HepG2 (cell line): ENCODE measurements at regions not wholly inside any gene's neighbourhood (a gene's known extent, or its start where the extent isn't known, plus 50 kb on each side); places are given as distances from the start of the nearest gene placed in this dataset.
A peak's percentile ranks its signal among the peaks of the same experiment; 100 is the strongest.

Experiments
- ATAC-seq: fragments of 200-7000 bp; cut with Tn5 transposase; 3 replicates; pipeline ENCODE4 v1.9.1; 2020; ENCODE audit warnings: mild to moderate bottlenecking, moderate library complexity
- BruUV-seq: library from RNA; stranded (reverse); fragments of 400-500 nt; replicated peaks from 2 replicates; lab custom pipeline; 2021; lab: Mats Ljungman, UMichigan
- CTCF ChIA-PET: fragments of 300-600 bp; formaldehyde crosslinking; extraction: SDS; loops from one replicate; lab custom pipeline; 2021; ENCODE audit warnings: low total read pairs, inconsistent platforms, low intra/inter-chr PET ratio; lab: Yijun Ruan, JAX
- POLR2A ChIA-PET: fragments of 350-600 bp; sonication (Branson Sonifier 250); formaldehyde crosslinking; loops from one replicate; lab custom pipeline; 2020; ENCODE audit warnings: antibody characterized with exemption, inconsistent platforms; lab: Yijun Ruan, JAX
- DNase-seq: peaks from one replicate; pipeline ENCODE4 v3.0.0-alpha.2; 2015; ENCODE audit warnings: low spot score
- FAIRE-seq: peaks from 3 replicates; lab custom pipeline; 2011; peaks lifted over from hg19 to GRCh38; lab: Jason Lieb, UNC
- H2AFZ ChIP-seq: one replicate; pipeline ENCODE4 v1.6.1; 2011; ENCODE audit warnings: low read length, inconsistent platforms
- H3K27ac ChIP-seq: fragments of 300-600 bp; 3 replicates; pipeline ENCODE4 v1.8.0; 2011; ENCODE audit warnings: mixed run types, mild to moderate bottlenecking, mixed read lengths, low read length, inconsistent platforms; ENCODE audit not compliant: insufficient read depth; ENCODE audit errors: extremely low read length
- H3K27me3 ChIP-seq, 2 experiments: fragments of 200-600 bp in 1 of 2; 2 replicates in 1 of 2; 3 replicates in 1 of 2; pipeline versions ENCODE4 v1.6.0 to v1.8.0; 2011; ENCODE audit warnings: low read length in 2 of 2, mild to moderate bottlenecking in 2 of 2, moderate library complexity in 2 of 2, inconsistent platforms in 1 of 2; ENCODE audit not compliant: insufficient read depth in 2 of 2, control insufficient read depth in 1 of 2
- H3K36me3 ChIP-seq, 2 experiments: fragments of 200-600 bp in 1 of 2; replicated peaks in 1 of 2; 2 replicates in 1 of 2; 3 replicates in 1 of 2; pipeline versions ENCODE4 v1.5.1 to v1.8.0; 2011; ENCODE audit warnings: low read length in 2 of 2, inconsistent platforms in 1 of 2; ENCODE audit not compliant: insufficient read depth in 2 of 2, control insufficient read depth in 1 of 2
- H3K4me1 ChIP-seq: 2 replicates; pipeline ENCODE4 v1.5.1; 2012; ENCODE audit warnings: low read length, inconsistent platforms; ENCODE audit not compliant: insufficient read depth
- H3K4me2 ChIP-seq: 2 replicates; pipeline ENCODE4 v1.6.0; 2011; ENCODE audit warnings: low read depth, low read length, inconsistent platforms
- H3K4me3 ChIP-seq, 3 experiments: fragments of 200-600 bp in 1 of 3; sonication (generic), shearing (Covaris generic) in 1 of 3; replicated peaks in 1 of 3; 2 replicates each; pipeline ENCODE4 v1.5.1; 2011 to 2016; ENCODE audit warnings: low read length in 3 of 3, inconsistent platforms in 2 of 3, low read depth in 2 of 3, mild to moderate bottlenecking in 2 of 3, control low read depth in 1 of 3, mixed read lengths in 1 of 3; ENCODE audit not compliant: insufficient read depth in 1 of 3
- H3K79me2 ChIP-seq: one replicate; pipeline ENCODE4 v1.6.1; 2011; ENCODE audit warnings: low read length, inconsistent platforms; ENCODE audit not compliant: insufficient read depth
- H3K9ac ChIP-seq: 2 replicates; pipeline ENCODE4 v1.6.0; 2011; ENCODE audit warnings: mild to moderate bottlenecking, low read depth, low read length, inconsistent platforms; ENCODE audit not compliant: insufficient read depth
- H3K9me3 ChIP-seq: 2 replicates; pipeline ENCODE4 v1.5.1; 2012; ENCODE audit warnings: mild to moderate bottlenecking, low read length
- H4K20me1 ChIP-seq: 2 replicates; pipeline ENCODE4 v1.6.0; 2011; ENCODE audit warnings: inconsistent platforms, mild to moderate bottlenecking, low read length, moderate library complexity; ENCODE audit not compliant: insufficient read depth
- BCL6 ChIP-seq: IDR thresholded peaks from 2 replicates; pipeline ENCODE4 v1.6.1; 2016; ENCODE audit warnings: missing genetic modification reagents, missing compliant biosample characterization
- CBX2 ChIP-seq, 2 experiments: fragments of 200-600 bp in 1 of 2; sonication (generic); formaldehyde crosslinking in 1 of 2; IDR thresholded peaks; 2 replicates each; pipeline versions ENCODE4 v1.7.0 to v1.8.1; 2018 to 2022; ENCODE audit warnings: low read depth in 2 of 2, low read length in 1 of 2, mild to moderate bottlenecking in 1 of 2, missing genetic modification reagents in 1 of 2
- CHD2 ChIP-seq: IDR thresholded peaks from 2 replicates; pipeline ENCODE4 v1.6.1; 2011; ENCODE audit warnings: low read depth, low read length, improper control_type of control experiment
- ELF4 ChIP-seq: sonication (generic); formaldehyde crosslinking; IDR thresholded peaks from 2 replicates; pipeline ENCODE4 v1.5.0; 2020; ENCODE audit warnings: missing genetic modification reagents, mild to moderate bottlenecking, moderate library complexity, borderline replicate concordance
- HDAC2 ChIP-seq: sonication (generic); formaldehyde crosslinking; IDR thresholded peaks from 2 replicates; pipeline ENCODE4 v1.4.0; 2020; ENCODE audit warnings: missing genetic modification reagents
- MIXL1 ChIP-seq: IDR thresholded peaks from 2 replicates; pipeline ENCODE4 v1.6.1; 2016
- RAD21 ChIP-seq: fragments of 450-650 bp; formaldehyde crosslinking; IDR thresholded peaks from 2 replicates; pipeline ENCODE4 v1.5.0; 2020; ENCODE audit warnings: mild to moderate bottlenecking
- SRSF1 ChIP-seq: fragments of 200-400 bp; formaldehyde crosslinking; optimal IDR thresholded peaks from 2 replicates; pipeline ENCODE3; 2017; ENCODE audit warnings: mild to moderate bottlenecking, low read depth, low read length, moderate library complexity
- STAG1 ChIP-seq: sonication (generic); formaldehyde crosslinking; IDR thresholded peaks from 2 replicates; pipeline ENCODE4 v1.4.0; 2020; ENCODE audit warnings: missing genetic modification reagents
- ZFP36L2 ChIP-seq: sonication (generic); formaldehyde crosslinking; IDR thresholded peaks from 2 replicates; pipeline ENCODE4 v1.4.0; 2020; ENCODE audit warnings: missing genetic modification reagents
- ZNF292 ChIP-seq: sonication (generic); formaldehyde crosslinking; IDR thresholded peaks from 2 replicates; pipeline ENCODE4 v1.8.1; 2022; ENCODE audit warnings: mild to moderate bottlenecking, low read depth, missing genetic modification reagents, borderline replicate concordance
- ZNF337 ChIP-seq: sonication (generic); formaldehyde crosslinking; IDR thresholded peaks from 2 replicates; pipeline ENCODE4 v1.5.1; 2020; ENCODE audit warnings: missing genetic modification reagents, low read depth, mild to moderate bottlenecking, borderline replicate concordance
- ZNF580 ChIP-seq: IDR thresholded peaks from 2 replicates; pipeline ENCODE4 v1.6.1; 2016; ENCODE audit warnings: low read depth, borderline replicate concordance
- ZNF75D ChIP-seq: sonication (generic); formaldehyde crosslinking; IDR thresholded peaks from 2 replicates; pipeline ENCODE4 v1.8.1; 2023; ENCODE audit warnings: missing genetic modification reagents, mild to moderate bottlenecking, borderline replicate concordance
- WGBS: methylation state at CpG from one replicate; pipeline ENCODE4 v1.1.6; 2017; ENCODE audit warnings: low lambda C conversion rate; 5-methylcytosine and 5-hydroxymethylcytosine counted together
- in situ Hi-C: cut with HindIII; loops from 2 replicates; pipeline ENCODE4 v1.10.0; 2017; ENCODE audit warnings: low pct_unique_long_range_greater_than_20kb; ENCODE audit not compliant: extremely low pct_ligation_motif_present
- intact Hi-C: fragments of 100-400 bp; cut with micrococcal nuclease; formaldehyde crosslinking; loops from one replicate; pipeline ENCODE4 v1.10.0; 2022; ENCODE audit not compliant: unreplicated experiment
- TF ChIP-seq, protein P1 (sequence below): sonication (generic); formaldehyde crosslinking; IDR thresholded peaks from 2 replicates; pipeline ENCODE4 v1.5.1; 2020; ENCODE audit warnings: missing genetic modification reagents, mild to moderate bottlenecking, borderline replicate concordance
- TF ChIP-seq, protein P2 (sequence below): sonication (generic); formaldehyde crosslinking; IDR thresholded peaks from 2 replicates; pipeline ENCODE4 v1.8.1; 2022; ENCODE audit warnings: mild to moderate bottlenecking, missing genetic modification reagents

- TF ChIP-seq ZNF75D, result no peak
- no peak for TF ChIP-seq MIXL1
- TF ChIP-seq ZNF337, result no peak
- TF ChIP-seq, protein P1, sequence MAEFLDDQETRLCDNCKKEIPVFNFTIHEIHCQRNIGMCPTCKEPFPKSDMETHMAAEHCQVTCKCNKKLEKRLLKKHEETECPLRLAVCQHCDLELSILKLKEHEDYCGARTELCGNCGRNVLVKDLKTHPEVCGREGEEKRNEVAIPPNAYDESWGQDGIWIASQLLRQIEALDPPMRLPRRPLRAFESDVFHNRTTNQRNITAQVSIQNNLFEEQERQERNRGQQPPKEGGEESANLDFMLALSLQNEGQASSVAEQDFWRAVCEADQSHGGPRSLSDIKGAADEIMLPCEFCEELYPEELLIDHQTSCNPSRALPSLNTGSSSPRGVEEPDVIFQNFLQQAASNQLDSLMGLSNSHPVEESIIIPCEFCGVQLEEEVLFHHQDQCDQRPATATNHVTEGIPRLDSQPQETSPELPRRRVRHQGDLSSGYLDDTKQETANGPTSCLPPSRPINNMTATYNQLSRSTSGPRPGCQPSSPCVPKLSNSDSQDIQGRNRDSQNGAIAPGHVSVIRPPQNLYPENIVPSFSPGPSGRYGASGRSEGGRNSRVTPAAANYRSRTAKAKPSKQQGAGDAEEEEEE (CRISPR knock-in tag), result no peak
- TF ChIP-seq SRSF1, result no peak
- TF ChIP-seq STAG1 (CRISPR knock-in tag), result peak; percentile 84
- TF ChIP-seq ELF4 (CRISPR knock-in tag), result no peak
- TF ChIP-seq RAD21, result no peak
- no peak for TF ChIP-seq HDAC2 (CRISPR knock-in tag)
- TF ChIP-seq ZNF292 (CRISPR knock-in tag), result no peak
- TF ChIP-seq ZFP36L2 (CRISPR knock-in tag), result no peak
- no peak for TF ChIP-seq CHD2
- TF ChIP-seq, protein P2, sequence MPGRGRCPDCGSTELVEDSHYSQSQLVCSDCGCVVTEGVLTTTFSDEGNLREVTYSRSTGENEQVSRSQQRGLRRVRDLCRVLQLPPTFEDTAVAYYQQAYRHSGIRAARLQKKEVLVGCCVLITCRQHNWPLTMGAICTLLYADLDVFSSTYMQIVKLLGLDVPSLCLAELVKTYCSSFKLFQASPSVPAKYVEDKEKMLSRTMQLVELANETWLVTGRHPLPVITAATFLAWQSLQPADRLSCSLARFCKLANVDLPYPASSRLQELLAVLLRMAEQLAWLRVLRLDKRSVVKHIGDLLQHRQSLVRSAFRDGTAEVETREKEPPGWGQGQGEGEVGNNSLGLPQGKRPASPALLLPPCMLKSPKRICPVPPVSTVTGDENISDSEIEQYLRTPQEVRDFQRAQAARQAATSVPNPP (CRISPR knock-in tag), result no peak
Observed at GRCh38 chr5:74035521-74035937, 409.5 kb downstream of the ARHGEF28 start (continued).

DNA sequence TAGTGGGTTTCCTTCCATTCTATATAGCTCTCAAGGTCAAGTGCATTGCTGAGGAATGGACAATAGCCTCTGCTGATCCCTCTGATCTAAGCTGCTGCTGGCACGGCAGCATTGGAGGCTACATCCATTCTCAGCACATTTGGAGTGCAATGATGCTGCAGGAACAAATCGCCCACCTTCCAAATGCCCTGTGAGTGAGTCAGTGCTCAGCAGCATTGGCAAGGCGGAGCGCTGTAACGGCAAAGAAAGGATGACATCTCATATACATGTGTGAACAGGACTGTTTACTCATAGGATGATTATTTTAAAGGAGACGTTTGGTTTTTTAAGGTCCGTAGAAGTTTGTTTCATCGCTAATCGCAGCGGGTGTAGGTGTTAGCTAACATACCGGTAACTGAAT, 408.7 kb downstream of the ARHGEF28 start:
- DNase-seq, result no peak
- in situ Hi-C loops (no loop called here), intact Hi-C loops (loop anchor here (1.0 kb wide), 1 partner anchor 614 kb away; no protein-coding TSS in a partner anchor)
- no peaks in the 10 kb centered on the region for H3K36me3 ChIP-seq
- no peak for ATAC-seq
- no peak overlapping the region for H3K4me2 ChIP-seq
- peaks cover 0 to 3% of the 10 kb centered on the region in 2 experiments; a peak in 2 of 5 replicates for H3K27me3 ChIP-seq
- POLR2A ChIA-PET, result interaction anchor here (1.3 kb wide), 1 partner anchor 606 kb away, joined by 3 read pairs; no protein-coding TSS in a partner anchor
- H2AFZ ChIP-seq, result no peak overlapping the region
- no peaks in the 10 kb centered on the region for H3K9me3 ChIP-seq
- H3K9ac ChIP-seq, result no peak overlapping the region
- no peaks in the 10 kb centered on the region for H3K79me2 ChIP-seq
- no peaks in the 10 kb centered on the region for H4K20me1 ChIP-seq
- TF ChIP-seq BCL6 (CRISPR knock-in tag) (no peak), CBX2 (IDR thresholded peaks at IDR 0.05; ENCODE audit: low read depth, low read length) (no peak), CBX2 (CRISPR knock-in tag; IDR thresholded peaks at IDR 0.05; ENCODE audit: low read depth) (no peak), ZNF580 (CRISPR knock-in tag) (no peak)
- no peak overlapping the region for H3K4me3 ChIP-seq
- CTCF ChIA-PET, result interaction anchor here (1.2 kb wide), 1 partner anchor 614 kb away, joined by 3 read pairs; no protein-coding TSS in a partner anchor
- no peak for FAIRE-seq
- peaks cover 6% of the 10 kb centered on the region; the same call in 1 of the 2 replicates for H3K4me1 ChIP-seq
- WGBS, result 47% methylated on average over 11 of the region's 11 CpGs
- BruUV-seq, result no TSS peak
- H3K27ac ChIP-seq, result no peak overlapping the region
